ENCODE measurements at regions not wholly inside any gene's neighbourhood (a gene's known extent, or its start where the extent isn't known, plus 50 kb on each side); places are given as distances from the start of the nearest gene placed in this dataset.

- DNase-seq, result no peak
Measured at GRCh38 chr11:115722711-115723110, 218.5 kb upstream of the CADM1 start.

DNA sequence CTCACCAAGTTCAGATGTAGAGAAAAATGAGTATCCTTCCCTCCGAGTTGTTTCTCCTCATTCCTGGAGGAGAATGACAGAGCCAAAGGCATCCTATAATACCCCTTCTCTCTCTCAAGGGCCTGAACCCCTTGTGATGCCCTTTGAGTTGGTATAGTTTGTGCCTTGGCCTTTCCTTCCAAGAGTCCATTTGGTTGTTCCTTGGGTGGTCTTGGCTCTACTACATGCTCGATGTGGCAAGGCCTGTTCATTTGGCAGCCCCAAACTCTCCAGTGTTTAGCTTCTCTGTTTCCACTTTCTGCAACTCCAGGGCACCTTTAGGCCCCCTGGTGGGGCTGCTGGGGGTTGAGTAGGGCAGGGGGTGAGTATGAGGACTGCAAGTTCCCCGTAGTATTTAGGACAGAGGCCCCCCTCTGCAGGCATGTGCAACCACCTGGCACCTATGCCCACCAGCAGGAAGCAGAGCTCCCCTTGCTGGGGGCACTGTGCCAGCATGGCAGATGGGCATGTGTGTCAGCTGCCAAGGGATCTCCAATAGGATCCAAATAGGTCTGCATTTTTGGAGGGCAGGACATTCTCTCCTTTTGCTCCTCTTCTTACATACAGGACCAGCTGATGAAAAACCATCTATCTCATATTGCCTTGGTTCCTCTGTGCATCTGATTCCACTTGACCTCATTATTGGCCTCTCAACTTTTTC, 217.2 kb upstream of the CADM1 start:
- no peak for DNase-seq

GRCh38 chr11:115720602-115721245, 216.5 kb upstream of the CADM1 start:
- DNase-seq, result peak; percentile 51

DNA sequence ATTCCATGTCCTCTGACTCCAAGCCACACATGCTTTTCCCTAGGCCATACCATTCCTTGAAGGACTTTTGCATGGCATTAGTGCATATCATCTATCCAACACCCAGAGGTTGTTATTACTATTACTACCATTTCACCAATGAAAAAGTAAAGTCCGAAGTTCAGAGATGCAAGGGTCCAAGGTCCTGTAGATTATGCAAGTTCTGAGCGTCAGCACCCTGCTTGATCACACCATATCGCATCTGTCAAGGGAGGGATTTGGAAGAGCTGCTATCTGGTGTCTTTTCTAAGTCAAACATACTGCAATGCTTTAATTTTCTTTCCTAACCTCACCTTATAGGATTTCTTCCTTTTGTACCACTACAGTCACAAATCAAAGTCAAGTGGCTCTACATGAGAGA, 214.7 kb upstream of the CADM1 start:
- no peak for DNase-seq

GRCh38 chr11:115718106-115718505, 213.9 kb upstream of the CADM1 start:
- DNase-seq, result no peak

GRCh38 chr11:115716601-115717529, 212.7 kb upstream of the CADM1 start:
- DNase-seq, result no peak

- no peak for DNase-seq
Measured at GRCh38 chr11:115716080-115716479, 211.9 kb upstream of the CADM1 start.

DNA sequence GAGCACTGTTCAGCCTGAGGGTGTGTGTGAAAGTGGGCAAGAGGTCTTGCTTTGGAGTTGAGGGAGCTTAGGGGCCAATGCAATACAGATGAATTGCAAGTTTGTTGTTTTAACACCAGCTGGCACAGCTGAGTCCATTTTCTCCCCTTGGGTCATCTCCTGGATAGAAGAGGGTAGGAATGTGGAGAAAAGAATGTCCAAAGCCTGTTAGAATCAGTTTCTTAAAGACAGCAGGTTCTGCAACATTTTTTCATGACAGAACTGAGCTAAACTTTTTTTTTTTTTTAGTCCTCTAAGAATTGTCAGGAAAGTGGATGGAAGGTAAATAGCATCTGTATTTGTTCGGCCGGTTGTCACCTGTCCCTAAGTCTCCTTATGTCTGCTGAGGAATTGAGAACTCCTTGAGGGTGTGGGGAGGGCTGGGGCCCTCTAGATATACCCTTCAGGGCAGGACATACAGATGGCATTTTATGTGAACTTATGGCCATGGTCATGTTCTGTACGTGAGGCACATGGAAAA, 211.1 kb upstream of the CADM1 start:
- DNase-seq, result no peak

DNA sequence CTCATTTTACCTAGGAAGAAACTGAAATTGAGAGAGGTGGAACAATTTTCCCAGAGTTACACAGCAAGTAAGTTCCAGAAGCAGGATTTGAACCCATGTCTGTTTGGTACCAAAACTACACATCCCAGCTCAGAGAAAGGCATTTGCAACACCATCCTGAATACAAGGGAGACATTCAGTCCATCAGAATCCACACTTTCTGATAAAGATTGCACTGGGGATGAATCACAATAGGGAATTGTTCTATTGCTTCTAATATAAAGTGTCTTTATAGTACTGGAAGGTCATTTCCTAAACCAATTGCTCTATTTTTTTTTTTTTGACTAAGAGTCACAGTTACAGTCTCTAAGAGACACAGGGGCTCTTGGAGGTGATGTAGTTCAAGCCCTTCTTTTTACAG, 208.1 kb upstream of the CADM1 start:
- DNase-seq, result no peak

GRCh38 chr11:115710980-115711379, 206.8 kb upstream of the CADM1 start:
- no peak for DNase-seq

- DNase-seq, result no peak
Measured at GRCh38 chr11:115710426-115710825, 206.2 kb upstream of the CADM1 start.

- DNase-seq, result no peak
Measured at GRCh38 chr11:115709297-115709696, 205.1 kb upstream of the CADM1 start.

DNA sequence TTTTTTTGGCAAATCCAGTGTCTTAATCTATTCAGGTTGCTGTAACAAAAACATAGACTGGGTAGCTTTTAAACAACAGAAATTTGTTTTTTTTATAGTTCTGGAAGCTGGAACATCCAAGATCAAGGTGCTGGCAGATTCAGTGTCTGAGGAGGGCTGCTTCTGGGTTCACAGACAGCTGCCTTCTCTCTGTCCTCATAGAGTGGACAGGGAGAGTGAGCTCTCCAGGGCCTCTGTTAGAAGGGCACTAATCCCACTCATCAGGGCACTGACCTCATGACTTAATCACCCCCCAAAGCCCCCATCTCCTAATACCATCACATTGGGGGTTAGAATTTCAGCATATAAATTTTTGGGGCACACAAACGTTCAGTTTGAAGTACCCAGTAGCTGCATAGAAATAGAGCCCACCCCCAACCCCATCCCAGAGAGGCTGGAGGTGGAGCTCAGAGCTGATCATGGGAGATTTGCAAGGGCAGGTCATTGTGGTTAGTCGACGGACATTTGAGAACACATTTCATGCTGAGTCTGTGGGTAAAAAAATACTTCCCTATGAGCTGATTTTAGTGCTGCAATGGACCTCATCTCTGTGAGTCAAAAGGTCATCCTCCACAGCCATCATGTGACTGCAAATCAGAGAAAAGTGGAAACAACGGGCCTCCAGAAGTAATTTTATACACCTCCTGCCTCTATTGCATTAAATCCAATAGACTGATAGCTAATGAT, 203.1 kb upstream of the CADM1 start:
- no peak for DNase-seq

DNA sequence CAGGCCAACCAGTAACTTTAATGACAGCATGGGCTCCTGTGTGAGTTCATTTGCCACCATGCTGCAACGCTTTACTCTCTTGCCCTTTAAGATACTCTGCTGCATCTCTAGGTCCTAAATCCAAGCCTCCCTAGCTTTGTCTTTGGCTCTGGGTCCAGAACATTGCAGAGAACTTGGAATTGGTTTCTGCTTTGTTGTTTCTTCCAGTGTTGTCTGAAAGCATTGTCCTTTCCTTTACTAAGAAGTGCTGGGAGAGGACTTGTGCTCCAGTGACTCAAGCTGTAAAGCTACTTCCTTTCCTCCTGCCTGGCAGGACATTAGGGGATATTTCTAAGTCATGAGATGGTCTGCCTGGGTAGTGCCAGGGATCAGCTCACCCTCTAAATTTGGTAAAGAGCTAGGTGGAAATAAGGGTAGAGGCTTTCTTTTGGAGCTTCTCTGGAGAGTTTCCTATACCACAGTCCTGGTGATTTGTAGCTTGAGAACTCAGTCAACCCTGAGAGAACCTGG, 202.5 kb upstream of the CADM1 start:
- no peak for DNase-seq

DNA sequence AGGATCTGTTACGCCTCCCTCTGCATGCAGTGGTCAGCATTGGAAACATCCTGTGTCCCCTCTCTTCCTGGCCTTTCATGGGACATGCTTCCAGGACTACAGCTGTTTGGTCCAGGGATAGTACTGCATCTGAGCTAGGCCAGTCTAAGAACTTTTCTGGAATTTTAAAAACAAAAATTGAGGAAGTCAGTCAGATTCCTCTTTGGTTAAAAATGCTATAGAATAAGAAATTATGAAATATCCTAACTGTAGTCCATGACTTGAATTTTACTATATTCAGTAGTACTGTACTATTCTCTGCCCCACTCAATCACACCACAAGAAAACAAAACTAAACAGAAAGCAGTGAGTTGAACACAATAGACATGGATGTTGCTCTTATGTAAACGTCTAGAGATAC, 201.0 kb upstream of the CADM1 start:
- DNase-seq, result no peak

- no peak for DNase-seq
Measured at GRCh38 chr11:115700981-115701875, 197.0 kb upstream of the CADM1 start.

DNA sequence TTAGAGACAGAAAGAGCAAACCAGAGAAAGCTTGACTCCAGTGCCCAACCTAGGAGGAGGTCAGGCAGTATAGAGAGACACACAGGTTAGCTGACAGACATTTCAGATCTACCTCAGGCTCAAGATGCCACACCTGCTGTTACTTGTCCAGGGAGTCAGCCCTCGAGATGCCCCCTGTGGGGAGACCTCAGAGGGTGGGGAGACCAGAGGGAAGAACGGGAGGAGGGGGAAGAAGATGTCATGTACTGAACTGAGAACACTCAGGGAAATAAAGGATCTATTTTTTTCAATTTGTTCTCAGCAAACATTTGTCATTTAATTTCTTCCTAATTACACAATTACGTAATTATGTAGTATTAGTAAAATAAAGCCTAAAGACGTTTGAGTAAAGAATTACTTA, 196.3 kb upstream of the CADM1 start:
- no peak for DNase-seq

GRCh38 chr11:115699733-115700132, 195.5 kb upstream of the CADM1 start:
- peak; percentile 23 for DNase-seq

- DNase-seq, result no peak
Measured at GRCh38 chr11:115699326-115699725, 195.1 kb upstream of the CADM1 start.

GRCh38 chr11:115698243-115698642, 194.0 kb upstream of the CADM1 start:
- DNase-seq, result no peak

DNA sequence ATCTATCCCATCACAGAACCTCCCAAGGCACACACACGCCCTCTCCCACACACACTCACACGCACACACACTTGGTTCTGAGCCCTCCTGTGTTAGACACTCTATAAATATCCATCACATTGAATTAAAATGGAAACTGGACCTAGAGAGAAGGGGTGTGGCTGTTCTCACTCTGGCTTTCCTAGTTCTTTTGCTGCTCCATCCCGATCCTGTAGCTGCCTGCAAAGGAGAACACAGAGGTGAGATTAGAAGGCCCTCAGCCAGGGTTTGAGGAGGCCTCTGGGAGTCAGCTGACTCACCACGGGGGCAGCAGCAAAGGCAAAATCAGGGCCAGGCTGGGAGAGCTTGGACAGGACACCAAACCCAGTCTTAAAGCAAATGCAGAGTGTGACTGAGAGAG, 192.3 kb upstream of the CADM1 start:
- DNase-seq, result no peak
